HCT116 (cell line): ENCODE measurements at regions not wholly inside any gene's neighbourhood (a gene's known extent, or its start where the extent isn't known, plus 50 kb on each side); places are given as distances from the start of the nearest gene placed in this dataset.

Source experiments
- ATAC-seq: fragments of 200-7000 bp; cut with Tn5 transposase; 2 replicates; pipeline ENCODE4 v1.9.1; 2020; ENCODE audit warnings: mild to moderate bottlenecking, moderate library complexity
- BruUV-seq: library from RNA; stranded (reverse); fragments of 400-500 nt; replicated peaks from 2 replicates; lab custom pipeline; 2021; lab: Mats Ljungman, UMichigan
- CTCF ChIA-PET: fragments of 300-600 bp; sonication (Branson Sonifier 250); formaldehyde crosslinking; loops from one replicate; lab custom pipeline; 2021; ENCODE audit warnings: antibody characterized with exemption; lab: Charles Lee
- POLR2A ChIA-PET: fragments of 300-600, 350-600 bp; sonication (Branson Sonifier 250); formaldehyde crosslinking; loops from one replicate; lab custom pipeline; 2021; ENCODE audit warnings: antibody characterized with exemption; lab: Charles Lee
- RAD21 ChIA-PET, 2 experiments: fragments of 300-600 bp; sonication (Branson Sonifier 250); formaldehyde crosslinking; loops; one replicate each; lab custom pipeline; 2023; ENCODE audit warnings: low total read pairs in 2 of 2; ENCODE audit not compliant: uncharacterized antibody in 2 of 2, unreplicated experiment in 2 of 2, low non-redundant PET in 1 of 2; lab: Charles Lee
- DNase-seq: peaks from one replicate; pipeline ENCODE4 v3.0.0-alpha.2; 2010; ENCODE audit warnings: low read depth, low spot score
- H2AFZ ChIP-seq: fragments of 200-600 bp; shearing (Covaris generic), sonication (generic); 2 replicates; pipeline ENCODE4 v1.6.1; 2017; ENCODE audit warnings: low read depth, mixed run types, mixed read lengths, antibody characterized with exemption, low read length; ENCODE audit not compliant: poor library complexity, severe bottlenecking
- H3K27ac ChIP-seq: 2 replicates; pipeline ENCODE4 v1.5.1; 2012; ENCODE audit warnings: low read depth, low read length
- H3K27me3 ChIP-seq: fragments of 200-600 bp; sonication (generic); 2 replicates; pipeline ENCODE4 v1.6.1; 2016; ENCODE audit warnings: mixed run types, low read length, mixed read lengths; ENCODE audit not compliant: insufficient read depth
- H3K36me3 ChIP-seq, 2 experiments: fragments of 200-500 bp in 1 of 2; fragments of 200-600 bp in 1 of 2; sonication (Bioruptor generic) in 1 of 2; sonication (generic) in 1 of 2; 2 replicates each; pipeline versions ENCODE4 v1.5.1 to v1.6.1; 2014 to 2016; ENCODE audit warnings: low read length in 2 of 2, inconsistent platforms in 1 of 2, mixed read lengths in 1 of 2, mixed run types in 1 of 2; ENCODE audit not compliant: insufficient read depth in 2 of 2, control insufficient read depth in 1 of 2
- H3K4me1 ChIP-seq, 2 experiments: fragments of 200-600 bp in 1 of 2; sonication (generic) in 1 of 2; 2 replicates each; pipeline versions ENCODE4 v1.5.1 to v1.6.1; 2012 to 2017; ENCODE audit warnings: low read length in 2 of 2, inconsistent platforms in 1 of 2, mild to moderate bottlenecking in 1 of 2, mixed read lengths in 1 of 2, mixed run types in 1 of 2, moderate library complexity in 1 of 2; ENCODE audit not compliant: insufficient read depth in 2 of 2, control insufficient read depth in 1 of 2
- H3K4me2 ChIP-seq: fragments of 200-600 bp; sonication (generic); 2 replicates; pipeline ENCODE4 v1.6.1; 2017; ENCODE audit warnings: mixed run types, low read length, mixed read lengths
- H3K4me3 ChIP-seq, 2 experiments: fragments of 200-600 bp in 1 of 2; sonication (generic) in 1 of 2; replicated peaks in 1 of 2; 2 replicates each; pipeline ENCODE4 v1.5.1; 2011 to 2016; ENCODE audit warnings: low read length in 2 of 2, control low read depth in 1 of 2, low read depth in 1 of 2, mild to moderate bottlenecking in 1 of 2, mixed read lengths in 1 of 2, mixed run types in 1 of 2
- H3K79me2 ChIP-seq: fragments of 200-600 bp; sonication (generic); 2 replicates; pipeline ENCODE4 v1.6.1; 2017; ENCODE audit warnings: mild to moderate bottlenecking, mixed run types, low read length, moderate library complexity, mixed read lengths; ENCODE audit not compliant: insufficient read depth
- H3K9ac ChIP-seq: fragments of 200-600 bp; sonication (generic); 2 replicates; pipeline ENCODE4 v1.6.1; 2016; ENCODE audit warnings: low read length, mixed read lengths
- H3K9me2 ChIP-seq: fragments of 200-600 bp; sonication (generic), shearing (Covaris generic); 2 replicates; pipeline ENCODE4 v1.6.1; 2017; ENCODE audit warnings: mixed run types, mild to moderate bottlenecking, moderate library complexity; ENCODE audit not compliant: insufficient read depth
- H3K9me3 ChIP-seq, 2 experiments: fragments of 200-500 bp in 1 of 2; fragments of 200-600 bp in 1 of 2; sonication (Bioruptor generic) in 1 of 2; sonication (generic) in 1 of 2; 2 replicates each; pipeline ENCODE4 v1.6.1; 2014 to 2017; ENCODE audit warnings: low read length in 2 of 2, mixed read lengths in 2 of 2, inconsistent platforms in 1 of 2, low read depth in 1 of 2, mild to moderate bottlenecking in 1 of 2, mixed run types in 1 of 2, moderate library complexity in 1 of 2; ENCODE audit not compliant: control insufficient read depth in 1 of 2, insufficient read depth in 1 of 2
- H4K20me1 ChIP-seq: fragments of 200-600 bp; sonication (generic), shearing (Covaris generic); 2 replicates; pipeline ENCODE4 v1.6.1; 2017; ENCODE audit warnings: mixed run types, mild to moderate bottlenecking, moderate library complexity; ENCODE audit not compliant: insufficient read depth
- ATF3 ChIP-seq: IDR thresholded peaks from 2 replicates; pipeline ENCODE4 v1.6.1; 2012
- CBX3 ChIP-seq: IDR thresholded peaks from 2 replicates; pipeline ENCODE4 v1.6.1; 2012; ENCODE audit warnings: low read depth
- CEBPB ChIP-seq: IDR thresholded peaks from 2 replicates; pipeline ENCODE4 v1.6.1; 2012; ENCODE audit warnings: low read depth
- EGR1 ChIP-seq: IDR thresholded peaks from 2 replicates; pipeline ENCODE4 v1.6.1; 2012; ENCODE audit warnings: low read depth
- ELF1 ChIP-seq: IDR thresholded peaks from 2 replicates; pipeline ENCODE4 v1.6.1; 2012; ENCODE audit warnings: low read depth, borderline replicate concordance
- EZH2 ChIP-seq: fragments of 200-600 bp; sonication (generic); IDR thresholded peaks from 2 replicates; pipeline ENCODE4 v1.6.1; 2017; ENCODE audit warnings: antibody characterized with exemption, mixed run types
- EZH2phosphoT487 ChIP-seq: fragments of 200-600 bp; IDR thresholded peaks from 2 replicates; pipeline ENCODE4 v1.6.1; 2018; ENCODE audit warnings: antibody characterized with exemption, borderline replicate concordance
- JUND ChIP-seq: IDR thresholded peaks from 2 replicates; pipeline ENCODE4 v1.6.1; 2012
- POLR2AphosphoS5 ChIP-seq: IDR thresholded peaks from 2 replicates; pipeline ENCODE4 v1.6.1; 2011; ENCODE audit warnings: mild to moderate bottlenecking, low read depth, low read length, moderate library complexity
- SIN3A ChIP-seq: IDR thresholded peaks from 2 replicates; pipeline ENCODE4 v1.6.1; 2012; ENCODE audit warnings: low read depth
- SRF ChIP-seq: IDR thresholded peaks from 2 replicates; pipeline ENCODE4 v1.6.1; 2012; ENCODE audit warnings: low read depth
- intact Hi-C: fragments of 100-400 bp; cut with micrococcal nuclease; formaldehyde crosslinking; loops from 2 replicates; pipeline ENCODE4 v1.10.0; 2022
- TF ChIP-seq, protein P1 (sequence below): IDR thresholded peaks from 2 replicates; pipeline ENCODE4 v1.6.1; 2011; ENCODE audit warnings: mild to moderate bottlenecking, low read length, moderate library complexity; ENCODE audit not compliant: insufficient replicate concordance; ENCODE audit errors: extremely low read depth
- TF ChIP-seq, protein P2 (sequence below): IDR thresholded peaks from 2 replicates; pipeline ENCODE4 v1.6.1; 2012
- TF ChIP-seq, protein P3 (sequence below), 3 experiments: fragments of 200-600 bp in 1 of 3; sonication (generic) in 1 of 3; IDR thresholded peaks in 2 of 3; conservative IDR thresholded peaks in 1 of 3; 2 replicates each; pipeline ENCODE4 v1.5.1; 2012 to 2017; ENCODE audit warnings: low read depth in 2 of 3, low read length in 2 of 3, antibody characterized with exemption in 1 of 3, borderline replicate concordance in 1 of 3, control low read depth in 1 of 3, mild to moderate bottlenecking in 1 of 3, mixed read lengths in 1 of 3, mixed run types in 1 of 3, moderate library complexity in 1 of 3; ENCODE audit not compliant: insufficient read depth in 1 of 3
- TF ChIP-seq, protein P4 (sequence below): IDR thresholded peaks from 2 replicates; pipeline ENCODE4 v1.6.1; 2012; ENCODE audit warnings: low read depth

DNA sequence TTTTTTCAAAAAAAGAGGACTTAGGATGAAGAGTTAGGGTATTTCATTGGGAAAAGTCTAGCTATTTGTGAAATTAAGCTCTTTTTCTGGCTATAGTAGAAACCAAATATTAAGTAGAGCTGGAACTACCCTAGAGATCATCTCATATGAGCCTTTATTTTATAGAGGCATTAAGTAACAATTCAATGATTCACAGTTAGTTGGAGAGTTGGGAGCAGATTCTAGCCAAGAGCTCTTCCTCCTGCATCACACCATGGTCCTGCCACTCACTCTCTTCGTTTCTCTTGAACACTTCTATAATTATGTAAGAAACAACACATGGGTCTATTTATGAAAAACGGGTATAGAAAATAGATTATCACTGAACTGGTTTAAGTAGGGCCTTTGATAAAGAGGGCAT lies 76.1 kb upstream of the ANK3 start (continued):
- TF ChIP-seq, protein P1, sequence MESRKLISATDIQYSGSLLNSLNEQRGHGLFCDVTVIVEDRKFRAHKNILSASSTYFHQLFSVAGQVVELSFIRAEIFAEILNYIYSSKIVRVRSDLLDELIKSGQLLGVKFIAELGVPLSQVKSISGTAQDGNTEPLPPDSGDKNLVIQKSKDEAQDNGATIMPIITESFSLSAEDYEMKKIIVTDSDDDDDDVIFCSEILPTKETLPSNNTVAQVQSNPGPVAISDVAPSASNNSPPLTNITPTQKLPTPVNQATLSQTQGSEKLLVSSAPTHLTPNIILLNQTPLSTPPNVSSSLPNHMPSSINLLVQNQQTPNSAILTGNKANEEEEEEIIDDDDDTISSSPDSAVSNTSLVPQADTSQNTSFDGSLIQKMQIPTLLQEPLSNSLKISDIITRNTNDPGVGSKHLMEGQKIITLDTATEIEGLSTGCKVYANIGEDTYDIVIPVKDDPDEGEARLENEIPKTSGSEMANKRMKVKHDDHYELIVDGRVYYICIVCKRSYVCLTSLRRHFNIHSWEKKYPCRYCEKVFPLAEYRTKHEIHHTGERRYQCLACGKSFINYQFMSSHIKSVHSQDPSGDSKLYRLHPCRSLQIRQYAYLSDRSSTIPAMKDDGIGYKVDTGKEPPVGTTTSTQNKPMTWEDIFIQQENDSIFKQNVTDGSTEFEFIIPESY: no peak
- TF ChIP-seq, protein P2, sequence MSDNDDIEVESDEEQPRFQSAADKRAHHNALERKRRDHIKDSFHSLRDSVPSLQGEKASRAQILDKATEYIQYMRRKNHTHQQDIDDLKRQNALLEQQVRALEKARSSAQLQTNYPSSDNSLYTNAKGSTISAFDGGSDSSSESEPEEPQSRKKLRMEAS: no peak
- TF ChIP-seq SRF (no peak), SIN3A (no peak), JUND (no peak), CEBPB (no peak)
- TF ChIP-seq, all 23 proteins: peak for 0

DNA sequence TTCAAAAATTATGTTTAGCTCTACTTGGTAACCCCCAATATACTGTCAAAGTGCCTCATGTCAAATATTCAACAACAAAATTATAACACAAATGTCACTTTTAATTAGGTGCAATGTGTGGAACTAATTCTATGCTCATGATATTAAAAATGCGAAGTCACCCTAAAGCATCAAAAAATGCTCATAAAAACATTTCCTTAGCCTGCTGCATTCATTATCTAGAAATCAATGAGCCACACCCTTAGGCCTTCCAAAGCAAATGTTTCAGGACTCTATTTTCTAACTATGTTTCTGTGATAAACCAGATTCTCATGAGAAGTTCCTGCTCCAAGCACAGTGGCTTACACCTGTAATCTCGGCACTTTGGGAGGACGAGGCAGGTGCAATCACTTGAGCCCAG lies 75.0 kb upstream of the ANK3 start:
- ChIA-PET CTCF (no interaction called here), POLR2A (no interaction called here), RAD21 (no interaction called here)
- Histone ChIP-seq H3K4me3 (no peak overlapping the region), H3K27me3 (no peaks in the 10 kb centered on the region), H3K4me2 (no peak overlapping the region), H3K9ac (no peak overlapping the region), H3K27ac (no peak overlapping the region), H3K9me2 (no peaks in the 10 kb centered on the region), H4K20me1 (no peaks in the 10 kb centered on the region), H3K36me3 (no peaks in the 10 kb centered on the region), H3K4me1 (no peaks in the 10 kb centered on the region), H3K9me3 (no peaks in the 10 kb centered on the region), H3K79me2 (no peaks in the 10 kb centered on the region), H2AFZ (no peak overlapping the region)
- ATAC-seq (no peak), DNase-seq (no peak)
- no peak for TF ChIP-seq ELF1
- TF ChIP-seq, protein P3, sequence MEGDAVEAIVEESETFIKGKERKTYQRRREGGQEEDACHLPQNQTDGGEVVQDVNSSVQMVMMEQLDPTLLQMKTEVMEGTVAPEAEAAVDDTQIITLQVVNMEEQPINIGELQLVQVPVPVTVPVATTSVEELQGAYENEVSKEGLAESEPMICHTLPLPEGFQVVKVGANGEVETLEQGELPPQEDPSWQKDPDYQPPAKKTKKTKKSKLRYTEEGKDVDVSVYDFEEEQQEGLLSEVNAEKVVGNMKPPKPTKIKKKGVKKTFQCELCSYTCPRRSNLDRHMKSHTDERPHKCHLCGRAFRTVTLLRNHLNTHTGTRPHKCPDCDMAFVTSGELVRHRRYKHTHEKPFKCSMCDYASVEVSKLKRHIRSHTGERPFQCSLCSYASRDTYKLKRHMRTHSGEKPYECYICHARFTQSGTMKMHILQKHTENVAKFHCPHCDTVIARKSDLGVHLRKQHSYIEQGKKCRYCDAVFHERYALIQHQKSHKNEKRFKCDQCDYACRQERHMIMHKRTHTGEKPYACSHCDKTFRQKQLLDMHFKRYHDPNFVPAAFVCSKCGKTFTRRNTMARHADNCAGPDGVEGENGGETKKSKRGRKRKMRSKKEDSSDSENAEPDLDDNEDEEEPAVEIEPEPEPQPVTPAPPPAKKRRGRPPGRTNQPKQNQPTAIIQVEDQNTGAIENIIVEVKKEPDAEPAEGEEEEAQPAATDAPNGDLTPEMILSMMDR (IDR thresholded peaks at IDR 0.05 in 2 of 3, conservative IDR thresholded peaks at IDR 0.05 in 1 of 3; ENCODE audit: borderline replicate concordance in 1 of 3, insufficient read depth in 1 of 3, low read depth in 2 of 3, low read length in 2 of 3): no peak
- no peak for TF ChIP-seq EZH2
- no peak for TF ChIP-seq POLR2AphosphoS5
- TF ChIP-seq, protein P2: no peak
- TF ChIP-seq, protein P4, sequence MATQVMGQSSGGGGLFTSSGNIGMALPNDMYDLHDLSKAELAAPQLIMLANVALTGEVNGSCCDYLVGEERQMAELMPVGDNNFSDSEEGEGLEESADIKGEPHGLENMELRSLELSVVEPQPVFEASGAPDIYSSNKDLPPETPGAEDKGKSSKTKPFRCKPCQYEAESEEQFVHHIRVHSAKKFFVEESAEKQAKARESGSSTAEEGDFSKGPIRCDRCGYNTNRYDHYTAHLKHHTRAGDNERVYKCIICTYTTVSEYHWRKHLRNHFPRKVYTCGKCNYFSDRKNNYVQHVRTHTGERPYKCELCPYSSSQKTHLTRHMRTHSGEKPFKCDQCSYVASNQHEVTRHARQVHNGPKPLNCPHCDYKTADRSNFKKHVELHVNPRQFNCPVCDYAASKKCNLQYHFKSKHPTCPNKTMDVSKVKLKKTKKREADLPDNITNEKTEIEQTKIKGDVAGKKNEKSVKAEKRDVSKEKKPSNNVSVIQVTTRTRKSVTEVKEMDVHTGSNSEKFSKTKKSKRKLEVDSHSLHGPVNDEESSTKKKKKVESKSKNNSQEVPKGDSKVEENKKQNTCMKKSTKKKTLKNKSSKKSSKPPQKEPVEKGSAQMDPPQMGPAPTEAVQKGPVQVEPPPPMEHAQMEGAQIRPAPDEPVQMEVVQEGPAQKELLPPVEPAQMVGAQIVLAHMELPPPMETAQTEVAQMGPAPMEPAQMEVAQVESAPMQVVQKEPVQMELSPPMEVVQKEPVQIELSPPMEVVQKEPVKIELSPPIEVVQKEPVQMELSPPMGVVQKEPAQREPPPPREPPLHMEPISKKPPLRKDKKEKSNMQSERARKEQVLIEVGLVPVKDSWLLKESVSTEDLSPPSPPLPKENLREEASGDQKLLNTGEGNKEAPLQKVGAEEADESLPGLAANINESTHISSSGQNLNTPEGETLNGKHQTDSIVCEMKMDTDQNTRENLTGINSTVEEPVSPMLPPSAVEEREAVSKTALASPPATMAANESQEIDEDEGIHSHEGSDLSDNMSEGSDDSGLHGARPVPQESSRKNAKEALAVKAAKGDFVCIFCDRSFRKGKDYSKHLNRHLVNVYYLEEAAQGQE: no peak
- no peak for TF ChIP-seq ATF3
- TF ChIP-seq SRF: no peak
- no peak for TF ChIP-seq CBX3
- TF ChIP-seq JUND: no peak
- no peak for TF ChIP-seq EGR1
- no peak for TF ChIP-seq SIN3A
- TF ChIP-seq EZH2phosphoT487: no peak
- BruUV-seq: no TSS peak
- intact Hi-C loops: no loop called here
